ENCODE measurements at regions not wholly inside any gene's neighbourhood (a gene's known extent, or its start where the extent isn't known, plus 50 kb on each side); places are given as distances from the start of the nearest gene placed in this dataset.

- no peak for ATAC-seq
- TF ChIP-seq PPARA (CRISPR knock-in tag; IDR thresholded peaks at IDR 0.05; ENCODE audit: borderline replicate concordance) (no peak), ZNF8 (CRISPR knock-in tag; IDR thresholded peaks at IDR 0.05) (no peak), CSDC2 (CRISPR knock-in tag; IDR thresholded peaks at IDR 0.05) (no peak), ZNF70 (CRISPR knock-in tag; IDR thresholded peaks at IDR 0.05) (no peak), ZNF565 (CRISPR knock-in tag; conservative IDR thresholded peaks at IDR 0.05; ENCODE audit: low read depth) (no peak), GLIS3 (CRISPR knock-in tag; IDR thresholded peaks at IDR 0.05) (no peak), CREB5 (CRISPR knock-in tag; IDR thresholded peaks at IDR 0.05; ENCODE audit: low read depth) (no peak), ARNTL (CRISPR knock-in tag; IDR thresholded peaks at IDR 0.05; ENCODE audit: borderline replicate concordance, low read depth) (no peak), TCF4 (CRISPR knock-in tag; IDR thresholded peaks at IDR 0.05; ENCODE audit: borderline replicate concordance) (no peak), OSR1 (CRISPR knock-in tag; IDR thresholded peaks at IDR 0.05) (no peak), ZC3H10 (CRISPR knock-in tag; IDR thresholded peaks at IDR 0.05) (no peak), POU6F1 (CRISPR knock-in tag; IDR thresholded peaks at IDR 0.05; ENCODE audit: borderline replicate concordance, low read depth) (no peak), RARB (CRISPR knock-in tag; IDR thresholded peaks at IDR 0.05) (no peak)
- TF ChIP-seq, protein P1, sequence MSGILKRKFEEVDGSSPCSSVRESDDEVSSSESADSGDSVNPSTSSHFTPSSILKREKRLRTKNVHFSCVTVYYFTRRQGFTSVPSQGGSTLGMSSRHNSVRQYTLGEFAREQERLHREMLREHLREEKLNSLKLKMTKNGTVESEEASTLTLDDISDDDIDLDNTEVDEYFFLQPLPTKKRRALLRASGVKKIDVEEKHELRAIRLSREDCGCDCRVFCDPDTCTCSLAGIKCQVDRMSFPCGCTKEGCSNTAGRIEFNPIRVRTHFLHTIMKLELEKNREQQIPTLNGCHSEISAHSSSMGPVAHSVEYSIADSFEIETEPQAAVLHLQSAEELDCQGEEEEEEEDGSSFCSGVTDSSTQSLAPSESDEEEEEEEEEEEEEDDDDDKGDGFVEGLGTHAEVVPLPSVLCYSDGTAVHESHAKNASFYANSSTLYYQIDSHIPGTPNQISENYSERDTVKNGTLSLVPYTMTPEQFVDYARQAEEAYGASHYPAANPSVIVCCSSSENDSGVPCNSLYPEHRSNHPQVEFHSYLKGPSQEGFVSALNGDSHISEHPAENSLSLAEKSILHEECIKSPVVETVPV (CRISPR knock-in tag; IDR thresholded peaks at IDR 0.05): no peak
- TF ChIP-seq, protein P2, sequence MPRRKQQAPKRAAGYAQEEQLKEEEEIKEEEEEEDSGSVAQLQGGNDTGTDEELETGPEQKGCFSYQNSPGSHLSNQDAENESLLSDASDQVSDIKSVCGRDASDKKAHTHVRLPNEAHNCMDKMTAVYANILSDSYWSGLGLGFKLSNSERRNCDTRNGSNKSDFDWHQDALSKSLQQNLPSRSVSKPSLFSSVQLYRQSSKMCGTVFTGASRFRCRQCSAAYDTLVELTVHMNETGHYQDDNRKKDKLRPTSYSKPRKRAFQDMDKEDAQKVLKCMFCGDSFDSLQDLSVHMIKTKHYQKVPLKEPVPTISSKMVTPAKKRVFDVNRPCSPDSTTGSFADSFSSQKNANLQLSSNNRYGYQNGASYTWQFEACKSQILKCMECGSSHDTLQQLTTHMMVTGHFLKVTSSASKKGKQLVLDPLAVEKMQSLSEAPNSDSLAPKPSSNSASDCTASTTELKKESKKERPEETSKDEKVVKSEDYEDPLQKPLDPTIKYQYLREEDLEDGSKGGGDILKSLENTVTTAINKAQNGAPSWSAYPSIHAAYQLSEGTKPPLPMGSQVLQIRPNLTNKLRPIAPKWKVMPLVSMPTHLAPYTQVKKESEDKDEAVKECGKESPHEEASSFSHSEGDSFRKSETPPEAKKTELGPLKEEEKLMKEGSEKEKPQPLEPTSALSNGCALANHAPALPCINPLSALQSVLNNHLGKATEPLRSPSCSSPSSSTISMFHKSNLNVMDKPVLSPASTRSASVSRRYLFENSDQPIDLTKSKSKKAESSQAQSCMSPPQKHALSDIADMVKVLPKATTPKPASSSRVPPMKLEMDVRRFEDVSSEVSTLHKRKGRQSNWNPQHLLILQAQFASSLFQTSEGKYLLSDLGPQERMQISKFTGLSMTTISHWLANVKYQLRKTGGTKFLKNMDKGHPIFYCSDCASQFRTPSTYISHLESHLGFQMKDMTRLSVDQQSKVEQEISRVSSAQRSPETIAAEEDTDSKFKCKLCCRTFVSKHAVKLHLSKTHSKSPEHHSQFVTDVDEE (CRISPR knock-in tag; IDR thresholded peaks at IDR 0.05): no peak
Measured at GRCh38 chr9:6133346-6134063, 82.1 kb upstream of the IL33 start.

GRCh38 chr9:6132650-6133049 is 83.0 kb upstream of the IL33 start:
- no peak for ATAC-seq
- no peak for TF ChIP-seq BACH2 (CRISPR knock-in tag; IDR thresholded peaks at IDR 0.05; ENCODE audit: borderline replicate concordance)
- TF ChIP-seq RARB (CRISPR knock-in tag; IDR thresholded peaks at IDR 0.05): no peak
- TF ChIP-seq SNAI2 (CRISPR knock-in tag; IDR thresholded peaks at IDR 0.05): no peak
- TF ChIP-seq, protein P2 (CRISPR knock-in tag; IDR thresholded peaks at IDR 0.05): no peak
- TF ChIP-seq, protein P3, sequence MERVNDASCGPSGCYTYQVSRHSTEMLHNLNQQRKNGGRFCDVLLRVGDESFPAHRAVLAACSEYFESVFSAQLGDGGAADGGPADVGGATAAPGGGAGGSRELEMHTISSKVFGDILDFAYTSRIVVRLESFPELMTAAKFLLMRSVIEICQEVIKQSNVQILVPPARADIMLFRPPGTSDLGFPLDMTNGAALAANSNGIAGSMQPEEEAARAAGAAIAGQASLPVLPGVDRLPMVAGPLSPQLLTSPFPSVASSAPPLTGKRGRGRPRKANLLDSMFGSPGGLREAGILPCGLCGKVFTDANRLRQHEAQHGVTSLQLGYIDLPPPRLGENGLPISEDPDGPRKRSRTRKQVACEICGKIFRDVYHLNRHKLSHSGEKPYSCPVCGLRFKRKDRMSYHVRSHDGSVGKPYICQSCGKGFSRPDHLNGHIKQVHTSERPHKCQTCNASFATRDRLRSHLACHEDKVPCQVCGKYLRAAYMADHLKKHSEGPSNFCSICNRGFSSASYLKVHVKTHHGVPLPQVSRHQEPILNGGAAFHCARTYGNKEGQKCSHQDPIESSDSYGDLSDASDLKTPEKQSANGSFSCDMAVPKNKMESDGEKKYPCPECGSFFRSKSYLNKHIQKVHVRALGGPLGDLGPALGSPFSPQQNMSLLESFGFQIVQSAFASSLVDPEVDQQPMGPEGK (CRISPR knock-in tag; IDR thresholded peaks at IDR 0.05; ENCODE audit: borderline replicate concordance): no peak
- no peak for TF ChIP-seq POU6F1 (CRISPR knock-in tag; IDR thresholded peaks at IDR 0.05; ENCODE audit: borderline replicate concordance, low read depth)
- TF ChIP-seq TOX (CRISPR knock-in tag; IDR thresholded peaks at IDR 0.05; ENCODE audit: borderline replicate concordance): no peak
- TF ChIP-seq TCF4 (CRISPR knock-in tag; IDR thresholded peaks at IDR 0.05; ENCODE audit: borderline replicate concordance): no peak
- no peak for TF ChIP-seq ZNF8 (CRISPR knock-in tag; IDR thresholded peaks at IDR 0.05)
- TF ChIP-seq ARNTL (CRISPR knock-in tag; IDR thresholded peaks at IDR 0.05; ENCODE audit: borderline replicate concordance, low read depth): no peak
- no peak for TF ChIP-seq ESRRG (CRISPR knock-in tag; IDR thresholded peaks at IDR 0.05)
- no peak for TF ChIP-seq PPARA (CRISPR knock-in tag; IDR thresholded peaks at IDR 0.05; ENCODE audit: borderline replicate concordance)
- TF ChIP-seq ZFP30 (CRISPR knock-in tag; IDR thresholded peaks at IDR 0.05): no peak
- TF ChIP-seq ZFP3 (CRISPR knock-in tag; IDR thresholded peaks at IDR 0.05): no peak
